ENCODE measurements at regions not wholly inside any gene's neighbourhood (a gene's known extent, or its start where the extent isn't known, plus 50 kb on each side); places are given as distances from the start of the nearest gene placed in this dataset.

GRCh38 chr7:131076032-131076431 lies 251.6 kb upstream of the MKLN1 start:
- Histone ChIP-seq H3K36me3 (ENCODE audit: control insufficient read depth in 1 of 2, insufficient read depth in 2 of 2, low read length in 2 of 2) (no peaks in the 10 kb centered on the region), H3K79me2 (ENCODE audit: control insufficient read depth, insufficient read depth, low read length, poor library complexity) (no peaks in the 10 kb centered on the region), H3K4me3 (ENCODE audit: low read depth, low read length) (no peak overlapping the region), H2AFZ (ENCODE audit: insufficient read depth, low read length, poor library complexity) (no peak overlapping the region), H2AK5ac (ENCODE audit: low read length) (no peak overlapping the region), H3K18ac (ENCODE audit: low read length) (no peak overlapping the region), H3K4me2 (ENCODE audit: low read length) (no peak overlapping the region), H3K23ac (ENCODE audit: low read length) (no peak overlapping the region), H2BK120ac (ENCODE audit: insufficient read depth, low read length, poor library complexity) (no peak overlapping the region), H3K27ac (ENCODE audit: low read depth, low read length) (no peak overlapping the region), H3K4me1 (ENCODE audit: control insufficient read depth in 1 of 2, insufficient read depth in 2 of 2, low read length in 2 of 2) (peaks cover 2% of the 10 kb centered on the region in 2 experiments), H2BK12ac (ENCODE audit: low read length) (no peak overlapping the region), H4K12ac (ENCODE audit: low read depth, low read length) (no peak overlapping the region), H2BK5ac (ENCODE audit: low read depth, low read length, poor library complexity) (no peak overlapping the region), H3K9me3 (ENCODE audit: insufficient read depth, low read depth, low read length) (no peaks in the 10 kb centered on the region), H3K79me1 (ENCODE audit: low read length) (no peaks in the 10 kb centered on the region), H4K8ac (ENCODE audit: low read depth, low read length) (no peak overlapping the region), H3K27me3 (ENCODE audit: insufficient read depth, low read length) (no peaks in the 10 kb centered on the region), H3K9ac (ENCODE audit: low read length) (no peak overlapping the region), H3K4ac (ENCODE audit: low read depth, low read length) (no peak overlapping the region), H4K91ac (ENCODE audit: low read depth, low read length) (no peak overlapping the region), H3K14ac (ENCODE audit: low read length) (no peak overlapping the region)
- DNase-seq, result no peak
- WGBS (ENCODE audit: extremely low coverage, insufficient coverage, insufficient read length), result no CpG with 5 or more reads among the region's 3 CpGs

GRCh38 chr7:131076711-131077181 lies 250.9 kb upstream of the MKLN1 start:
- Histone ChIP-seq H3K27ac (ENCODE audit: low read depth, low read length) (no peak overlapping the region), H4K8ac (ENCODE audit: low read depth, low read length) (no peak overlapping the region), H3K9ac (ENCODE audit: low read length) (no peak overlapping the region), H3K4me1 (ENCODE audit: control insufficient read depth in 1 of 2, insufficient read depth in 2 of 2, low read length in 2 of 2) (peaks cover 2% of the 10 kb centered on the region in 2 experiments), H4K12ac (ENCODE audit: low read depth, low read length) (no peak overlapping the region), H3K18ac (ENCODE audit: low read length) (no peak overlapping the region), H3K4ac (ENCODE audit: low read depth, low read length) (no peak overlapping the region), H2BK12ac (ENCODE audit: low read length) (no peak overlapping the region), H4K91ac (ENCODE audit: low read depth, low read length) (no peak overlapping the region), H3K79me2 (ENCODE audit: control insufficient read depth, insufficient read depth, low read length, poor library complexity) (no peaks in the 10 kb centered on the region), H2AFZ (ENCODE audit: insufficient read depth, low read length, poor library complexity) (no peak overlapping the region), H3K23ac (ENCODE audit: low read length) (no peak overlapping the region), H3K4me2 (ENCODE audit: low read length) (no peak overlapping the region), H3K9me3 (ENCODE audit: insufficient read depth, low read depth, low read length) (no peaks in the 10 kb centered on the region), H2BK5ac (ENCODE audit: low read depth, low read length, poor library complexity) (no peak overlapping the region), H2BK120ac (ENCODE audit: insufficient read depth, low read length, poor library complexity) (no peak overlapping the region), H3K27me3 (ENCODE audit: insufficient read depth, low read length) (no peaks in the 10 kb centered on the region), H3K4me3 (ENCODE audit: low read depth, low read length) (no peak overlapping the region), H3K14ac (ENCODE audit: low read length) (no peak overlapping the region), H3K79me1 (ENCODE audit: low read length) (no peaks in the 10 kb centered on the region), H3K36me3 (ENCODE audit: control insufficient read depth in 1 of 2, insufficient read depth in 2 of 2, low read length in 2 of 2) (no peaks in the 10 kb centered on the region), H2AK5ac (ENCODE audit: low read length) (no peak overlapping the region)
- no peak for DNase-seq
- no CpG with 5 or more reads among the region's 4 CpGs for WGBS (ENCODE audit: extremely low coverage, insufficient coverage, insufficient read length)

DNA sequence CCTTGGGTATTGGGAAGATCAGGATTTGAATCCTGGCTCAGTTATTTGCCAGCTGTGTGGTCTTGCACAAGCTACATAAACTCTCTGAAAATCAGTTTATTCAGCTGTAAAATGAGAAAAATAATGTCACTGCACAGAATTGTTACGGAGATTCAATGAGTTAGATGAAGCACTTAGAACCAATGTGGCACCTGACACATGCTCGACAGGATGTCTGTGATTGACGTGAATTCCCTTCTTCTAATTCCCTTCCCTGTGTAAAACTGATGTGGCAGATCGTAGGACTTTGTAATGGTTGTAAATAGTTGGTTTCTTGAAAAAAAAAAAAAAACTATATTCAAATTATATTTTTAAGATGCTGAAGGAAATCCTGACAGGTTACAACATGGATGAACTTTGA lies 249.9 kb upstream of the MKLN1 start:
- H3K79me2 ChIP-seq (ENCODE audit: control insufficient read depth, insufficient read depth, low read length, poor library complexity), result no peaks in the 10 kb centered on the region
- no peak overlapping the region for H4K8ac ChIP-seq (ENCODE audit: low read depth, low read length)
- no peaks in the 10 kb centered on the region for H3K36me3 ChIP-seq (ENCODE audit: control insufficient read depth in 1 of 2, insufficient read depth in 2 of 2, low read length in 2 of 2)
- H3K14ac ChIP-seq (ENCODE audit: low read length), result no peak overlapping the region
- no peak overlapping the region for H3K4me2 ChIP-seq (ENCODE audit: low read length)
- H3K9ac ChIP-seq (ENCODE audit: low read length), result no peak overlapping the region
- H3K18ac ChIP-seq (ENCODE audit: low read length), result no peak overlapping the region
- WGBS (ENCODE audit: extremely low coverage, insufficient coverage, insufficient read length), result no CpG with 5 or more reads among the region's 4 CpGs
- H2BK5ac ChIP-seq (ENCODE audit: low read depth, low read length, poor library complexity), result no peak overlapping the region
- H4K91ac ChIP-seq (ENCODE audit: low read depth, low read length), result no peak overlapping the region
- H3K23ac ChIP-seq (ENCODE audit: low read length), result no peak overlapping the region
- H4K12ac ChIP-seq (ENCODE audit: low read depth, low read length), result no peak overlapping the region
- H2BK12ac ChIP-seq (ENCODE audit: low read length), result no peak overlapping the region
- no peaks in the 10 kb centered on the region for H3K9me3 ChIP-seq (ENCODE audit: insufficient read depth, low read depth, low read length)
- H2AFZ ChIP-seq (ENCODE audit: insufficient read depth, low read length, poor library complexity), result no peak overlapping the region
- DNase-seq, result no peak
- H3K79me1 ChIP-seq (ENCODE audit: low read length), result no peaks in the 10 kb centered on the region
- H2AK5ac ChIP-seq (ENCODE audit: low read length), result no peak overlapping the region
- H3K4ac ChIP-seq (ENCODE audit: low read depth, low read length), result no peak overlapping the region
- no peak overlapping the region for H3K4me3 ChIP-seq (ENCODE audit: low read depth, low read length)
- no peak overlapping the region for H2BK120ac ChIP-seq (ENCODE audit: insufficient read depth, low read length, poor library complexity)
- no peaks in the 10 kb centered on the region for H3K27me3 ChIP-seq (ENCODE audit: insufficient read depth, low read length)
- peaks cover under 1% of the 10 kb centered on the region in 2 experiments for H3K4me1 ChIP-seq (ENCODE audit: control insufficient read depth in 1 of 2, insufficient read depth in 2 of 2, low read length in 2 of 2)
- H3K27ac ChIP-seq (ENCODE audit: low read depth, low read length), result no peak overlapping the region

DNA sequence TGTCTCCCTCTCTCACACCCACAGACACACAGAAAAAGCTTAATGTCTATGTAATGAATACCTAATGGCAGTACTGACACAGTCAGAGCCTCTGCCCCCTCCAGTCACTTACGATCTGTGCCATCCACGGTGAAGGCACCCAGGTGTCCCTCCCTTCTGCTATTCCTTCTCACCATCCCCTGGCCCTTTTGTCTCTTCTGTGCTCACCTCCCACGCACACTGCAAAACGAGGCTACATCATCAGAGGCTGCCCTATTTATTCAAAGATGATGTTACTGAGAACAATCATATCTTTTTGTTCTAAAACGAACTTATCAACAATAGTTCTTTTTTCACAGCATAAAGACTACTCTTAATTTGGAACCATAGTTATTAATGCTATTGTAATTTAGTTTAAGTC lies 246.9 kb upstream of the MKLN1 start:
- Histone ChIP-seq H3K79me2 (ENCODE audit: control insufficient read depth, insufficient read depth, low read length, poor library complexity) (no peaks in the 10 kb centered on the region), H3K36me3 (ENCODE audit: control insufficient read depth in 1 of 2, insufficient read depth in 2 of 2, low read length in 2 of 2) (no peaks in the 10 kb centered on the region), H2AK5ac (ENCODE audit: low read length) (no peak overlapping the region), H3K4ac (ENCODE audit: low read depth, low read length) (no peak overlapping the region), H2BK120ac (ENCODE audit: insufficient read depth, low read length, poor library complexity) (no peak overlapping the region), H3K14ac (ENCODE audit: low read length) (no peak overlapping the region), H2BK5ac (ENCODE audit: low read depth, low read length, poor library complexity) (no peak overlapping the region), H4K91ac (ENCODE audit: low read depth, low read length) (no peak overlapping the region), H3K9me3 (ENCODE audit: insufficient read depth, low read depth, low read length) (no peaks in the 10 kb centered on the region), H3K27ac (ENCODE audit: low read depth, low read length) (no peak overlapping the region), H3K4me1 (ENCODE audit: control insufficient read depth in 1 of 2, insufficient read depth in 2 of 2, low read length in 2 of 2) (no peaks in the 10 kb centered on the region), H3K23ac (ENCODE audit: low read length) (no peak overlapping the region), H2BK12ac (ENCODE audit: low read length) (no peak overlapping the region), H2AFZ (ENCODE audit: insufficient read depth, low read length, poor library complexity) (no peak overlapping the region), H3K18ac (ENCODE audit: low read length) (no peak overlapping the region), H3K27me3 (ENCODE audit: insufficient read depth, low read length) (no peaks in the 10 kb centered on the region), H4K8ac (ENCODE audit: low read depth, low read length) (no peak overlapping the region), H3K9ac (ENCODE audit: low read length) (no peak overlapping the region), H3K4me2 (ENCODE audit: low read length) (no peak overlapping the region), H4K12ac (ENCODE audit: low read depth, low read length) (no peak overlapping the region), H3K79me1 (ENCODE audit: low read length) (no peaks in the 10 kb centered on the region), H3K4me3 (ENCODE audit: low read depth, low read length) (no peak overlapping the region)
- no peak for DNase-seq
- no CpG with 5 or more reads among the region's 5 CpGs for WGBS (ENCODE audit: extremely low coverage, insufficient coverage, insufficient read length)

All from trophoblast cell (in vitro differentiated cells and primary cell).